PC-9 (cell line): ENCODE measurements at regions not wholly inside any gene's neighbourhood (a gene's known extent, or its start where the extent isn't known, plus 50 kb on each side); places are given as distances from the start of the nearest gene placed in this dataset.

Experiments used
- EZH2 ChIP-seq: fragments of 200-600 bp; sonication (generic); IDR thresholded peaks from 2 replicates; pipeline ENCODE4 v1.8.0; 2017; ENCODE audit warnings: antibody characterized with exemption, low read depth
- TF ChIP-seq, protein P1 (sequence below): fragments of 200-600 bp; sonication (generic); conservative IDR thresholded peaks from 2 replicates; pipeline ENCODE4 v1.6.1; 2017; ENCODE audit warnings: mixed run types, antibody characterized with exemption, mild to moderate bottlenecking, moderate library complexity

DNA sequence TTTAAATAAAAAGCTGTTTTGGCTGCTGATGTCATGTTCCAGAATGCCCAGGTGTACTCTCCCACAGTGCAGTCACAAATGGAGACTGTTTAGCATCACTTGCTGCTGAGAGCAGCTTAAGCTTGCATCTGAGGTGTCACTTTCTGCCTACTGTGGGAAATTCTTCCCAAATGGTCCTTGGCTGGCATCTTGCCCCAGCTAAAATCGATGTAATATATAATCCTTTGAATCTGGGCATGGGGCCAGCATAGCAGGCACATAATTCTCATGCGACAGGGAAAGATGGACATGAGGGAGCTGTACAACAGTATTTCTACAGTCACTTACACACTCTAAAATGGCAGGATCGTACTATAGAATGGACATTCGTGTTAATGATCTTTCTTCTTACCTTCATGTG lies 144.3 kb downstream of the MACIR start:
- TF ChIP-seq, protein P1, sequence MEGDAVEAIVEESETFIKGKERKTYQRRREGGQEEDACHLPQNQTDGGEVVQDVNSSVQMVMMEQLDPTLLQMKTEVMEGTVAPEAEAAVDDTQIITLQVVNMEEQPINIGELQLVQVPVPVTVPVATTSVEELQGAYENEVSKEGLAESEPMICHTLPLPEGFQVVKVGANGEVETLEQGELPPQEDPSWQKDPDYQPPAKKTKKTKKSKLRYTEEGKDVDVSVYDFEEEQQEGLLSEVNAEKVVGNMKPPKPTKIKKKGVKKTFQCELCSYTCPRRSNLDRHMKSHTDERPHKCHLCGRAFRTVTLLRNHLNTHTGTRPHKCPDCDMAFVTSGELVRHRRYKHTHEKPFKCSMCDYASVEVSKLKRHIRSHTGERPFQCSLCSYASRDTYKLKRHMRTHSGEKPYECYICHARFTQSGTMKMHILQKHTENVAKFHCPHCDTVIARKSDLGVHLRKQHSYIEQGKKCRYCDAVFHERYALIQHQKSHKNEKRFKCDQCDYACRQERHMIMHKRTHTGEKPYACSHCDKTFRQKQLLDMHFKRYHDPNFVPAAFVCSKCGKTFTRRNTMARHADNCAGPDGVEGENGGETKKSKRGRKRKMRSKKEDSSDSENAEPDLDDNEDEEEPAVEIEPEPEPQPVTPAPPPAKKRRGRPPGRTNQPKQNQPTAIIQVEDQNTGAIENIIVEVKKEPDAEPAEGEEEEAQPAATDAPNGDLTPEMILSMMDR, result no peak
- TF ChIP-seq EZH2, result no peak
